ENCODE measurements at regions not wholly inside any gene's neighbourhood (a gene's known extent, or its start where the extent isn't known, plus 50 kb on each side); places are given as distances from the start of the nearest gene placed in this dataset.

GRCh38 chr10:88129013-88129412 lies 265.6 kb downstream of the PTEN start:
- DNase-seq (ENCODE audit: low spot score), result no peak

- no peak for DNase-seq (ENCODE audit: low spot score)
Measured at GRCh38 chr10:88130912-88131311, 267.5 kb downstream of the PTEN start.

- DNase-seq (ENCODE audit: low spot score), result no peak
Measured at GRCh38 chr10:88131511-88132139, 268.2 kb downstream of the PTEN start.

GRCh38 chr10:88136712-88137111 lies 273.3 kb downstream of the PTEN start:
- no peak for DNase-seq (ENCODE audit: low spot score)

- no peak for DNase-seq (ENCODE audit: low spot score)
Measured at GRCh38 chr10:88138319-88138848, 275.0 kb downstream of the PTEN start.

- no peak for DNase-seq (ENCODE audit: low spot score)
Measured at GRCh38 chr10:88147000-88147798, 283.8 kb downstream of the PTEN start.

GRCh38 chr10:88149906-88150305 lies 286.5 kb downstream of the PTEN start:
- no peak for DNase-seq (ENCODE audit: low spot score)

- no peak for DNase-seq (ENCODE audit: low spot score)
Measured at GRCh38 chr10:88150339-88150738, 286.9 kb downstream of the PTEN start.

- DNase-seq (ENCODE audit: low spot score), result no peak
Measured at GRCh38 chr10:88152728-88153133, 289.3 kb downstream of the PTEN start.

- no peak for DNase-seq (ENCODE audit: low spot score)
Measured at GRCh38 chr10:88154596-88155250, 291.3 kb downstream of the PTEN start.

- no peak for DNase-seq (ENCODE audit: low spot score)
Measured at GRCh38 chr10:88156341-88156740, 292.9 kb downstream of the PTEN start.

GRCh38 chr10:88157981-88158465 lies 294.6 kb downstream of the PTEN start:
- DNase-seq (ENCODE audit: low spot score), result no peak

- no peak for DNase-seq (ENCODE audit: low spot score)
Measured at GRCh38 chr10:88158526-88159122, 295.2 kb downstream of the PTEN start.

GRCh38 chr10:88159127-88159829 lies 295.9 kb downstream of the PTEN start:
- no peak for DNase-seq (ENCODE audit: low spot score)

- no peak for DNase-seq (ENCODE audit: low spot score)
Measured at GRCh38 chr10:88161070-88161469, 297.6 kb downstream of the PTEN start.

- no peak for DNase-seq (ENCODE audit: low spot score)
Measured at GRCh38 chr10:88161756-88162155, 298.3 kb downstream of the PTEN start.

- no peak for DNase-seq (ENCODE audit: low spot score)
Measured at GRCh38 chr10:88162852-88163251, 299.4 kb downstream of the PTEN start.

- no peak for DNase-seq (ENCODE audit: low spot score)
Measured at GRCh38 chr10:88163572-88163971, 300.1 kb downstream of the PTEN start.

- DNase-seq (ENCODE audit: low spot score), result no peak
Measured at GRCh38 chr10:88164471-88164870, 301.0 kb downstream of the PTEN start.

GRCh38 chr10:88165849-88166271 lies 302.4 kb downstream of the PTEN start:
- DNase-seq (ENCODE audit: low spot score), result no peak

GRCh38 chr10:88168171-88169036 lies 305.0 kb downstream of the PTEN start:
- no peak for DNase-seq (ENCODE audit: low spot score)

Measured in hematopoietic multipotent progenitor cell treated with erythropoietin and hydrocortisone succinate and interleukin-3 and kit ligand, for 15 days (in vitro differentiated cells).